ENCODE measurements at regions not wholly inside any gene's neighbourhood (a gene's known extent, or its start where the extent isn't known, plus 50 kb on each side); places are given as distances from the start of the nearest gene placed in this dataset.
"Not testable (repeated sequence)": the region's sequence is repeated elsewhere in the genome, so short reads cannot be mapped to it uniquely, and the experiment has no call there.

DNA sequence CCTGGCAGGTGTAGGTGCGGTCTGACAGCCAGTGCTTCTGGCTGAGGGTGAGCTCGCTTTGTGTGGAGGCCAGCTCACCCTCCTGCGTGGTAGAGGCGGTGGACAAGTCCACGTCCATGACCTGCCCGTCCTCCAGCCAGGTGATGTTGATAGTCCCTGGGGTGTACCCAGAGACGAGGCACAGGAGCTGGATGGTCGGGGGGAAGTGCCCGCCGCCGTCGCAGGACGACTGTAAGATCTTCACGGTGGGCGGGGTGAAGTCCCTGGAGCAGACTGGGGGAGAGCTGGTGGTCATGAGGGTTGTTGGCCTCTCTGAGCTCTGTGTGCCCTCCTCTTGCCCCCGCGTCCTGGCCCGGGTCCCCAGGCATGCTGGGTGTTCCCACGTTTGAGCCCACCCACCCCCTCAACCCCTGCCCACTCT lies 74.6 kb downstream of the TMEM121 start:
- DNase-seq (ENCODE audit: low read depth, low spot score), result no peak

DNA sequence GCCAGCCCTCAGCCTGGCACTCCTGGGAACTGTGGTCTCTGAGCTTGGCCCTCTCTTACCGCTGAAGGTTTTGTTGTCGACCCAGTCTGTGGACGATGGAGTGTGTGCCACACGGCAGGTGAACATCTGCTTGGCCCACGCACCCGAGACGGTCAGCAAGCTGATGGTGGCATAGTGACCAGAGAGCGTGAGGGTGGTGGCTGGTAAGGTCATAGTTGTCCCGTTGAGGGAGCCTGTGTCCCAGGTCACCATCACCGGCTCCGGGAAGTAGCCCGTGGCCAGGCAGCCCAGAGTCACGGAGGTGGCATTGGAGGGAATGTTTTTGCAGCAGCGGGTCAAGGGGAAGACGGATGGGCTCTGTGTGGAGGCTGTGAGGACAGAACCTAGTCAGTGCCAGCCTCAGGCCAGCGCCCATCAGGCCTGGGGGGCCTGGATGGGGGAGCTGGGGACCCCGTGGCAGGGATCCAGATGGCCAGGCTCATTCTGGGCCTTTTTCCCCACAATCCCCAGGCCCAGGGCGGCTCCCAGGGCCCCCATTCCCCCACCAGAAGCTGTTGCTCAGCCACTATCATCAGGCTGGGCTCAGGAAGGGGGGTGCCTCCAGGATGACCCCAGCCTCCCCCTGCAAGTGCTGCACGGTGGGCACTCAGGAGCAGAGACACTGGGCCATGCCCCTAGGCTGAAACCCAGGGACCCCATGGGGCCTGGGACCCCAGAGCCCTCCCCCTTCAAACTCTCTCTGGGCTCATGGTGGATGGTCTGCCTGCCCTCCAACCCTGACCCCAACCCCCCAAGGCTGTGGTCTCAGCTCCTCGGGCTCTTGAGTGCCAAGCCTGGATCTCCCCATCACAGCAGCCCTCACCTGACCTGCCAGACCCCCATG lies 75.2 kb downstream of the TMEM121 start:
- DNase-seq (ENCODE audit: low read depth, low spot score), result no peak

DNA sequence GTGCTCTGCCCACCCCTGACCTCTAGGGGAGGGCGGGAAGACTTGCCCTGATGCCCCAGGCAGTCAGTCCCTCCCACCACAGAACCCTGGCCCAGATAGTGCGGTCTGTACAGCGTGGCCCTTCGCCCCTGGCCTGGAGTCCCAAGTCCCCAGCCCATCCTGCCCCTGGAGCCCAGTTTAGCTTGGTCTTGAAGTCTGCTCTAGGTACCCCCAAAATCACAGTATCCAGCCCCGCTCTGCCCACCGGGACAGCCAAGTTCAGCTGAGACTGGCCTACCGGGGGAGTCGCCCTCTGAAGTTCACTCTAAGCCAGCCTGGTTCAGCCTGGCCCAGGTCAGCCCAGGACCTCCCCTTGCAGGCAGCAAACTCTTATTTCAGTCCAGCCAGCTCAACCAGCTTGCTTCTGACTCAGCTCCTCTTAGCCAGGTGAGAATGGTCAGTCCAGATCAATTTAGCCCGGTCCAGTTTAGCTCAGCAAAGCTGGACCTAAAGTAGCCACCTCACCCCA lies 75.9 kb downstream of the TMEM121 start:
- no peak for DNase-seq (ENCODE audit: low read depth, low spot score)

DNA sequence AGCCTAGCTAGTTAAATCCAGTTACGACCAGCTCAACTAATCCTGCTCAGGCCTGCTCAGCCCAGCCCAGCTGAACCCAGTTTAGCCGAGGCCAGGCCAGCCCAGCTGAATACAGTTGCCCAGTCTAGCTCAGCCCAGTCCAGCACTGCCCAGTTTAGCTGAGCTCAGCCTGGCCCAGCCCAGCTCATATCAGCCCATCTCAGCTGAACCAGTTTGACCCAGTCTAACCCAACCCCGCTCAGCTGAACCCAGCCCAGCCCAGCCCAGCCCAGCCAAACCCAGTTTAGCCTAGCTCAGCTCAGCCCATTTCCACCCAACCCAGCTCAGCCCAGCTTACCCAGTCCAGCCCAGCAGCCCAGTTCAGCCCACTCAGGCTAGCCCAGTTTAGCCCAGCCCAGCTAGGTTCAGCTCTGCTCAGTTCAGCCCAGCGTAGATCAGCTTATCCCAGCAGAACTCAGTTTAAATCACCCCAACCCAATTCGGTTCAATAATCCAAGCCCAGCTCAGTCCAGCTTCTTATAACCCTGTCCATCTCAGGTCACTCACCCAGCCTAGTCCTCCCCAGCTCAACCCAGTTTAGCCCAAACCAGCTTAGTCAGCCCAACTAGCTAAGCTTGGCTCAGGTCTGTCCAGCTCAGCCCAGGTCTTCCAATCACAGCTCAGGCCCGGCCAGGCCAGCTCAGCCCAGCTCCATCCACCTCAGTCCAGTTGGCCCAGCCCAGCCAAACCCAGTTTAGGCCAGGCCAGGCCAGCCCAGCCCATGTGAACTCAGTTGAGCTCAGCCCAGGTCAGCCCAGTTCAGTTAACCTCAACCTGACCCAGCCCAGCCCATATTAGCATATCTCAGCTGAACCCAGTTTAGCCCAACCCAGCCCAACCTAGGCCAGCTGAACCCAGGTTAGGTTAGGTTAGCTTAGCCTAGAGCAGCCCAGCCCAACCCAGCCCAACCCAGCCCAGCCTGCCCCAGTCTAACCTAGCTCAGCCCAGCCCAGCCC lies 76.7 kb downstream of the TMEM121 start:
- no peak for DNase-seq (ENCODE audit: low read depth, low spot score)

DNA sequence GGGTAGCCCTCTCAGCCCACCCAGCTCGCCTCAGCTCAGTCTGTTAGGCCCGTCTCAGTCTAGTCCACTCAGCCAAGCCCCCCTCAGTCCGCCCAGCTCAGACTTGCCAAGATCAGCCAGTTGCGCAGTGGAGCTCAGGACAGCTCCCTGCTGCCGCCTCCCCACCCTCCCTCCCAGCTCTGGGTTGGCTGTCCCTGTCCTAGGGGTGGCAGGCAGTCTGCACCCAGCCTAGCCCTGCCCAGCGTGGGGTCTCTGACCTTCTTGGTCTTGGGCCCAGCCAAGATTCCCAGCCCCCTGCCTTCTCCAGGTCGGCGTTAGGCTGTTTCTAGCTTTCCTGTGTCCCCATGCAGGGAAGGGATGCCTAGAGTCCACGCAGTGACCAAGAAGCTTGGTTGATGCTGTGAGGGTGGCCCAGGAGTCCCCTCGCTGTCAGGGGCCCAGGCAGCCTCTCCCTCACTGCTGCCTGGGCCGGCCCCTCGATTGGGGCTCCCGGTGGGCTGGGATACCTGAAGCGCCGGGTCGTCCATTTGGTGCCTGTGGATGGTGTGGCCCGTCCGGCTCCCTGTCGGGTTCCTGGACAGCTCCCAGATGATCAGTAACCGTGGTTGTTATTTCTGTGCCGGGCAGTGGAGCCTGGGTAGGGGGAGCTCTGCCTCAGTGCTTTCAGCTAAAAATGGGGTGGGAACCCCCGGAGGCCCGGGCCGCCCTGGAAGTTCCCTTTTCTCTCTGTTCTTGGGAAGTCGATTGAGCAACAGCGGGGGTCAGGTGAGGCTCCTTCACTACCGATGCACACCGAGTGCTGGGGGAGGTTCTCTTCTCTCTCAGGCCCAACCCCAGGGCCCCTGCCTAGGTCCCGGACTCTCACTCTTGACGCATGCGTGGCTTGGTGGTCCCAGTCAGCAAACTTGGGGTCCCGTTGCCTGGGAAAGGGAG lies 78.4 kb downstream of the TMEM121 start:
- not testable (repeated sequence) for DNase-seq (ENCODE audit: low read depth, low spot score)

DNA sequence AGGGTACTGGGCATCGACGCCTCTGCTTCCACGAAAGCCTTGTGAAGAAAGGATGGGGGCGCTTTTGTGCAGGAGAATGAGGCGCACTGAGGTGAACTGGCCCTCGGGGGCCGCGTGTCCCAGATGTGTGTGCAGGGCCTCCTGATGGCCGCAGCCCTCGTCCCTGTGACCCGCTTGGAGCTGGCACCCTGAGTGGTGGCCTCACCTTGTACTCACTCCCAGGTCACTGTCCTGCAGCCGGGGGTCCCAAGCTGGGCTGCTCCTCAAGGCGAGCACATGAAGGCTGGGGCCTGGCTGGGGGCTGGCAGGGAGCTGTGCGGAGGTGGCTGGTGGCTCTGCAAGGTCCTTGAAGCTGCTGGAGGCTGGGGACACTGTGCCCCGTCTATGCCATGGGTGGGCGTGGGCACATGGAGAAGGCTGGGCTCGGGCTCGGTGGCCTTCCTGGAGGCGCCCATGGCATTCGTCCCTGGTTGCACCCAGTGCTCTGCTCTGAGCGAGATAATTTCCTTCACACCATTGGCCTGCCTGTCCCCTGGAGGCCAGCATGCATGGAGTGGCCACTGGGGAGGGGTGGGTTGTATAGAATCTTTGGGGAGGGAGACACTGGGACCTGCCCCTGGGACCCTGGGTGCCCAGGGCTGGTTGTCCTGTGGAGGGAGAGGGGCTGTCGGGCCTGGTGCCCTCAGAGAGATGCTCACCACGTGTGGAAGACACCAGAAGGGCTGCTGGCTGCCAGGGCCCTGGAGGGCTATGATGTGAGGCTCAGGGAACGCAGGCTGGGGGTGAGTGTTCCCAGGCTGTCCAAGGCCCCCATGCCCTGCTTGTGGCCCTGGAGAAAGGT lies 79.3 kb downstream of the TMEM121 start:
- DNase-seq (ENCODE audit: low read depth, low spot score), result no peak

DNA sequence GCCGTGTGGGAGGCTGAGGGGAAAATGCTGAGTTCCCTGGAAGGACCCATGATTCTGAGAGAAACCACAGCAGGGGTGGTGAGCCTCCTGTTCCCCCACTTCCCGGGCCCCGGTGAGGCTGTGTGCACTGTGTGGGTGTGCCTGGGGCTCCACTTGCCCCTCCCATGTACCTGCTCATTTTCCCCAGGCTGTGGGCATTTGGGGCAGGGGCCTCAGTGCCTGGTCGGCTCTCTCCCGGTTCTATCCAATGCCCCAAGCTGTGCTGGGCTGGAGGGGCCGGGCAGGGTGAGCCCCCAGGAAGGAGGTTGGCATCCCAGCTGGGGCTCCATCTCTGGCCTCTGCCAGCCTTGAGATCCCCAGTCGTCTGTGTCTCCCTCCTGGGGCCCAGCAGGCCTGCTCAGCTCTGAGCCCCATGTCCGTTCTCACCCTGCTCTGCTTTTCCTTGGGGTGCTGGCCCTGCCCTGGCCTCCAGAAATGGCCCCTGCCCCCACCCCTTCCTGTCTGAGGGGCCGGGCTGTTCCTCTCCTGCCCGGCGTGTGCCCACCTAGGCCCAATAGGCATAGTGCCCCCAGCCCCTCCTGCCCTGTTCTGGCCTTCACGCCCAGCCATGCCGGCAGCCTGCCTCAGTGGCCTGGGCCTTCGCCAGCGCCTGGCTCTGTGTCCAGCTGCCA lies 80.1 kb downstream of the TMEM121 start:
- DNase-seq (ENCODE audit: low read depth, low spot score), result not testable (repeated sequence)

DNA sequence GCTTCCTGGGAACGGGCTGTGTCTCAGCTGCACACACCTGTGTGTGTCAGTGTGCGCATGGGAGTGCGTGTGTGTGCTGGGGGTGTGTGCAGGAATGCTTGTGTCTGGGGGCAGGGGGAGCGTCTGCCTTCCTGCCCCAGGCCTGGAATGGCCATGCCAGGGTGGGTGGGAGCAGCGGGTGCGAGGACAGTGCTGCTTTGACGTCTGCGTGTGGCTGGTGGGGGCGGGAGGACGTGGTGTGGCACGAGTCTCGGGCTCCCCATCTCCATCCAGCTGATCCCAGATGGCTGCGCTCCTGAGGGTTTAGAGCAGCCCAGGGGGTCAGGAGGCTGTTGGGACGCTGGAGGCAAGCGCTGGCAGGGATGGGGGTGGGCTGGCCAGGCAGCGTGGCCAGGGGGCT lies 80.6 kb downstream of the TMEM121 start:
- not testable (repeated sequence) for DNase-seq (ENCODE audit: low read depth, low spot score)

DNA sequence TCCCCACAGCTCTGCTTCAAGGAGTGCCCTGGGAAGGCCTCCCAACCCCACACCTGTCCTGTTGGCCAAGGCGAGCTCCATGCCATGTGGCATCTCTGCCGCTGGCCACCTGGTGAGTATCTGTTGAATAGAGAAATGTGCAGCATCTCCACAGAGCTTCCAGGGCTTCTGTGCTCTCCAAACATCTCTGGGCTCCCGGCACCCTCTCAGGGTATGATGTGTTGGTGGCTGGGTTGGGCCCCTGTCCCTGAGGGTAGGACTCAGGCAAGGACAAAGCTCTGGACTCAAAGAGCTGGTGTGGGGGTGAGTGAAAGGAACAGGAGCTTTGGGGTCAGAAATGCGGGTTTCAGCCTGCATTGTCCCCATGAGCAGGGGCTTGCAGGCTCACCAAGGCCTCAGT lies 88.6 kb downstream of the TMEM121 start:
- DNase-seq (ENCODE audit: low read depth, low spot score), result not testable (repeated sequence)

DNA sequence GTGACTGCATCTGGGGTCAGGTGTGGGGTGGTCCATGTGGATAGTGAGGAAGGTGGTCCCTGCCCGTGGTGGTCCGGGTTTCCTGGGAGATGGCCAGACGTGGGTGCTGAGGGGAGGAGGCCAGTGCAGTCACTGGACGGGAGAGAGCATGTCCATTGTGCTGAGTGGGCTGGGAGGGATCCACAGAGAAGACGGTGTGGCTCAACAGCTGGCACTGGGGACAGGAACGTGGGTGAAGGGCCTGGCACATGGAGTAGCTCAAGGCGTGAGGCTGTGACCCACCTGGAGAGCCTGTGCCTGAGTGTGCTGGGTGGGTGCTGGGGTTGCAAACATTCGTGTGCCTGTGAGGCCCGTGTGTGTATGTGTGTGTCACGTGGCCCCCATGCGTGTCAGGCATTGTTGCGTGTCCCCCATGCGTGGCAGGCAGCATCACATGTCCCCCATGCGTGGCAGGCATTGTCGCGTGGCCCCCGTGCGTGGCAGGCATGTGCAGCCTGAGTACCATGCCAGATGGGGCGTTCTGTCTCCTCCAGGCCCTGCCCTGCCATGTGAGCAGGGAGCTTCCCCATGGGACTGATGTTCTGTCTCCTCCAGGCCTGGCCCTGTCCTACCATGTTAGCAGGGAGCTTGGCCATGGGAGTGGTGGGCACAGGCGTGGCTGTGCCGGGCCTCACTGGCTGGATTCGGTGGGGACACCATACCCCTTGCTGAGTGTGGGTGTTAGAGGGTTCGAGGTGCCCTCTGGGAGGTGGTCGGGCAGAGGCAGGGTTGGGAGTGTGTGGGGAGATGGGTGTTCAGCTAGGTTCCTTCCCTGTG lies 89.8 kb downstream of the TMEM121 start:
- DNase-seq (ENCODE audit: low read depth, low spot score), result not testable (repeated sequence)

DNA sequence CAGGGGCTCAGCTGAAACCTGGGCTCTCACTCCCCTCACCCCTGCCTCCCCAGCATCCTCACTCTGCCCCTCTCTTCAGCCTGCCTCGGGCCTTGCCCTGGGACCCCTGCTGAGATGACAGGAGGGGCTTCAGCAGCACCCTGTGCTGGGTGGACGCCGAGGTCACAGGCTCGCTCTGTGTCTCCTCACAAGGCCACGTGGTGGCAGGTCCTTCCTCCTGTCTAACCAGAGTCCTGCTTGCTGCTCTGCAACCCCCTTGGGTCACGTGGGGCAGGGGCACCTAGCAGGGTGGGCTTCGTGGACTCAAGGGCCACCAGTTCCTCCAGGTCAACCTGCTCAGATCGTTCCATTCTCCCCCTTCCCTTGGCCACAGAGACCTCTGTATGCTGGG lies 90.4 kb downstream of the TMEM121 start:
- no peak for DNase-seq (ENCODE audit: low read depth, low spot score)

DNA sequence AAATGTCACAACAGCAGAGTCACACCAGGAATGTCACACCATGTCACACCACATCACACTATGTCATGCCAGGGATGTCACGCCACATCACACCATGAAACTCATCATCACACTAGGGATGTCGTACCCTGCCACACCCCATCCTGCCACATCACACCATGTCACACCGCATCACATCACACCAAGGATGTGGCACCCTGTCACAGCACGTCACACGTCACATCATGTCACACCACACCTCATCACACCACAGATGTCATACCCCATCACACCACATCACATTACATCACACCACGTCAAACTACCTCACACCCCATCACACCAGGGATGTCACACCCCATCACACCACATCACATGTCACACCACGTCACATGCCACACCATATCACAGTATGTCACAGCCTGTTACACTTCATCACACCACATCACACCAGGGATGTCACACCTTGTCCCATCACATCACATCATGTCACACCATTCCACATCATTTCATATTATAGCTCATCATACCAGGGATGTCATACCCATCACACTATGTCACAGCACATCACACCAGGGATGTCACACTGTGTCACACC lies 90.9 kb downstream of the TMEM121 start:
- no peak for DNase-seq (ENCODE audit: low read depth, low spot score)

DNA sequence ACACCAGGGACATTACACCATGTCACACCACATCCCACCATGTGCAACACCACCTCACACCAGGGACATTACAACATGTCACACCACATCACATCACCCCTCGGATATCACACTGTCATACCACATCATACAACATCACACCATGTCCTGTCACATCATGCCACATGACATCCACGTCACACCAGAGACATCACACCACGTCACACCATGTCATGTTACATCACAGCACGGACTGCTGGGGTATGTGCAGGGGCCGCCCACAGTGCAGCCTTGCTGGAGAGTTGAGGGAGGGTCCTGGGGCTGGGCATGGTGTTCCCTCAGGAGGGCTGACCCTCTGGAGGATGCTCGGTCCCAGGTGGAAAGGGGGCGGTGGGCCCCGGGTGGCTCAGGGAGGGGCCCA lies 91.4 kb downstream of the TMEM121 start:
- not testable (repeated sequence) for DNase-seq (ENCODE audit: low read depth, low spot score)

DNA sequence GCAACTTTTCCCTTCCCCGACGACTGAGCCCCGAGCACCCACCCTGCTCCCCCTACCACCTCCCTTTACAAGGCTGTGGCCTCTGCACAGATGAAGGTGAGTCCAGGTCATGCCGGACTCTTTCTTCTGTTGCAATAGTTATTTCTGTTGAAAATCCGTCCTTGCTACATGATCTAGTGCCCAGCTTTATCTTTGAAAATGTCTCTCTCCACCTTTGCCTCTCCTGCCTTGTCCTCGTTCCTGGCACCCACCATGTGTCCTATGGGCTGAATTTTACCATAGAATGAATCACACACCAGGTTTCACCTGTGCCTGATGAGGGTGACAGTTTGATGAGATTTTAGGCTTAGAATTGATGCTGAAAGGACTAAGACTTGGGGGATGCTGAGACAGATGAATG lies 92.9 kb downstream of the TMEM121 start:
- DNase-seq (ENCODE audit: low read depth, low spot score), result not testable (repeated sequence)

DNA sequence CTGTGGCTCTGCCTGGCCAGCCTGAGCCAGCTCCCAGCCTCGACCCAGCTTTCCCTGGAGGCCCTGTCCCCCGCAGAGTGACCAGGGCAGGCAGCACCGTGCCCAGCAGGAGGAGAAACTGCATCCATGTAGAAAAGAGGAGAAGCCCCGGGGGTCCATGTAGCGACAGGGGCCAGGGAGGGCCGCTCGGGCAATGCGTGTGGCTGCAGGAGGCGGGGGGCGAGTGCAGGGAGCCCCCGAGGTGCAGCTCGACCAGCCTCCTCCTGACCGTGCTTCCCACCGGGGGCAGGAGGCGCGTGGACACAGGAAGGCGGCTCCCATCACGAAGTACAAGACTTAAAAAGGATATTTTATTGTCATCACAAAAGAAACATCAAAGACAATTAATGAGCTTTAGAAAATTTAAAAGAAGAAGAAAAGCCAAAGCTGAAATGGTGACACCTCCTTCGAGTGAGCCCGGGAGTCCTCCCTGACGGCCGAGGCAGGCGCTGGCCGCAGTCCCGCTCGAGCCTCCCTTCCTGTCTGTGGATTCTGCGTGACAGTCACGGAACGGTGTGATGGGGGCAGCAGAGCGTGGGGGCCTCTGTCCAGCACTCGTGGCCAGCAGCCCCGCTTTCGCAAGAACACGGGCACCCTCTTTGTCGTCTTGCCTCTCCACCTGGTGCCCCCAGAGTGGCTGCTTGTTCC lies 93.9 kb downstream of the TMEM121 start:
- DNase-seq (ENCODE audit: low read depth, low spot score), result not testable (repeated sequence)

DNA sequence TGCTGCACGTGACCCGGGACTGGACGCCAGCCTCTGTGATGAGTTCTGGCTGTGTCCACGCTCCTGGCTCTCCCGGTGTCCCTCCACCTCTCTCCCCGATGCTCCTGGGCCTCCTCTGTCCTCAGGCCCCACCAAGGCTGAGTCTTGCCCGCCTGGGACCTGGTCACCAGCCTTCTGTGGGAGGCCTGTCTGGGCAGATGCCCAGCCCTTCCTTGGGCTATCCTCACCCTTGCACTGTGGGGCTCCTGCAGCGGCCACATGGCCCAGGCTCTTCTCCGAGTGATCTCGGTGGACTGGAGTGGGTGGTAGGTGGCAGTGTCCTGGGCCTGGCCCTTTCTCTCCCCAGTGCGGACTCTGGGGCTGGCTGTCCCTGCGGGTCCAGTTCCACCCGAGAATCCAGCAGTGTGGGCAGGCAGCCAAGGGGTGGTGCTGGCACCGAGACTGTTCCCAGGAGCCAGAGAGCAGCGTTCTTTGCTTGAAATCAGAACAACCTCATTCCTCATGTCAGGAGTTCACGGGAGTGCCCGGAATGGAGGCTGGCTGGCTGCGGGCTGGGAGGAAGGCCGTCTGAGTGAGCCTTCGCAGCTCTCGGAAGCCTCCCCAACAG lies 94.6 kb downstream of the TMEM121 start:
- DNase-seq (ENCODE audit: low read depth, low spot score), result not testable (repeated sequence)

Measured in astrocyte of the hippocampus (primary cell).